ENCODE measurements at regions not wholly inside any gene's neighbourhood (a gene's known extent, or its start where the extent isn't known, plus 50 kb on each side); places are given as distances from the start of the nearest gene placed in this dataset.

- H2BK12ac ChIP-seq (ENCODE audit: low read length) = no peak overlapping the region
- DNase-seq = no peak
- H3K9ac ChIP-seq (ENCODE audit: low read length) = no peak overlapping the region
- no peak overlapping the region for H2AK5ac ChIP-seq (ENCODE audit: low read length)
- H3K4me1 ChIP-seq (ENCODE audit: control insufficient read depth in 1 of 2, insufficient read depth in 2 of 2, low read length in 2 of 2) = no peaks in the 10 kb centered on the region
- H3K14ac ChIP-seq (ENCODE audit: low read length) = no peak overlapping the region
- no peak overlapping the region for H3K4ac ChIP-seq (ENCODE audit: low read depth, low read length)
- H4K8ac ChIP-seq (ENCODE audit: low read depth, low read length) = no peak overlapping the region
- no peak overlapping the region for H2BK120ac ChIP-seq (ENCODE audit: insufficient read depth, low read length, poor library complexity)
- no peak overlapping the region for H2AFZ ChIP-seq (ENCODE audit: insufficient read depth, low read length, poor library complexity)
- H3K23ac ChIP-seq (ENCODE audit: low read length) = no peak overlapping the region
- H3K36me3 ChIP-seq (ENCODE audit: control insufficient read depth in 1 of 2, insufficient read depth in 2 of 2, low read length in 2 of 2) = no peaks in the 10 kb centered on the region
- no peaks in the 10 kb centered on the region for H3K9me3 ChIP-seq (ENCODE audit: insufficient read depth, low read depth, low read length)
- no peaks in the 10 kb centered on the region for H3K27me3 ChIP-seq (ENCODE audit: insufficient read depth, low read length)
- no peak overlapping the region for H2BK5ac ChIP-seq (ENCODE audit: low read depth, low read length, poor library complexity)
- H3K4me2 ChIP-seq (ENCODE audit: low read length) = no peak overlapping the region
- no peak overlapping the region for H3K18ac ChIP-seq (ENCODE audit: low read length)
- no peaks in the 10 kb centered on the region for H3K79me1 ChIP-seq (ENCODE audit: low read length)
- no peaks in the 10 kb centered on the region for H3K79me2 ChIP-seq (ENCODE audit: control insufficient read depth, insufficient read depth, low read length, poor library complexity)
- H4K91ac ChIP-seq (ENCODE audit: low read depth, low read length) = no peak overlapping the region
- no peak overlapping the region for H3K27ac ChIP-seq (ENCODE audit: low read depth, low read length)
- H4K12ac ChIP-seq (ENCODE audit: low read depth, low read length) = no peak overlapping the region
- no peak overlapping the region for H3K4me3 ChIP-seq (ENCODE audit: low read depth, low read length)
Observed at GRCh38 chrX:123060986-123061385, 123.1 kb upstream of the GRIA3 start.

GRCh38 chrX:123064053-123064452 lies 120.0 kb upstream of the GRIA3 start:
- H3K27ac ChIP-seq (ENCODE audit: low read depth, low read length) = no peak overlapping the region
- no peak for DNase-seq

GRCh38 chrX:123072686-123073385 lies 111.2 kb upstream of the GRIA3 start:
- Histone ChIP-seq H2AK5ac (ENCODE audit: low read length) (no peak overlapping the region), H4K12ac (ENCODE audit: low read depth, low read length) (no peak overlapping the region), H3K9me3 (ENCODE audit: insufficient read depth, low read depth, low read length) (no peaks in the 10 kb centered on the region), H3K4me1 (ENCODE audit: control insufficient read depth in 1 of 2, insufficient read depth in 2 of 2, low read length in 2 of 2) (no peaks in the 10 kb centered on the region), H3K14ac (ENCODE audit: low read length) (no peak overlapping the region), H3K79me1 (ENCODE audit: low read length) (no peaks in the 10 kb centered on the region), H3K79me2 (ENCODE audit: control insufficient read depth, insufficient read depth, low read length, poor library complexity) (no peaks in the 10 kb centered on the region), H4K8ac (ENCODE audit: low read depth, low read length) (no peak overlapping the region), H3K36me3 (ENCODE audit: control insufficient read depth in 1 of 2, insufficient read depth in 2 of 2, low read length in 2 of 2) (no peaks in the 10 kb centered on the region), H3K23ac (ENCODE audit: low read length) (no peak overlapping the region), H2AFZ (ENCODE audit: insufficient read depth, low read length, poor library complexity) (no peak overlapping the region), H3K4ac (ENCODE audit: low read depth, low read length) (no peak overlapping the region), H3K18ac (ENCODE audit: low read length) (no peak overlapping the region), H3K27me3 (ENCODE audit: insufficient read depth, low read length) (no peaks in the 10 kb centered on the region), H2BK120ac (ENCODE audit: insufficient read depth, low read length, poor library complexity) (no peak overlapping the region), H4K91ac (ENCODE audit: low read depth, low read length) (no peak overlapping the region), H2BK12ac (ENCODE audit: low read length) (no peak overlapping the region), H3K9ac (ENCODE audit: low read length) (no peak overlapping the region), H2BK5ac (ENCODE audit: low read depth, low read length, poor library complexity) (no peak overlapping the region), H3K4me2 (ENCODE audit: low read length) (no peak overlapping the region), H3K4me3 (ENCODE audit: low read depth, low read length) (no peak overlapping the region), H3K27ac (ENCODE audit: low read depth, low read length) (no peak overlapping the region)
- no CpG with 5 or more reads among the region's 3 CpGs for WGBS (ENCODE audit: extremely low coverage, insufficient coverage, insufficient read length)
- no peak for DNase-seq

More at GRCh38 chrX:123064053-123064452, 120.0 kb upstream of the GRIA3 start:
- Histone ChIP-seq H3K79me2 (ENCODE audit: control insufficient read depth, insufficient read depth, low read length, poor library complexity) (no peaks in the 10 kb centered on the region), H3K79me1 (ENCODE audit: low read length) (no peaks in the 10 kb centered on the region), H2BK5ac (ENCODE audit: low read depth, low read length, poor library complexity) (no peak overlapping the region), H2AK5ac (ENCODE audit: low read length) (no peak overlapping the region), H3K36me3 (ENCODE audit: control insufficient read depth in 1 of 2, insufficient read depth in 2 of 2, low read length in 2 of 2) (no peaks in the 10 kb centered on the region), H3K4me3 (ENCODE audit: low read depth, low read length) (no peak overlapping the region), H4K12ac (ENCODE audit: low read depth, low read length) (no peak overlapping the region), H3K9me3 (ENCODE audit: insufficient read depth, low read depth, low read length) (no peaks in the 10 kb centered on the region), H4K91ac (ENCODE audit: low read depth, low read length) (no peak overlapping the region), H2BK12ac (ENCODE audit: low read length) (no peak overlapping the region), H3K27me3 (ENCODE audit: insufficient read depth, low read length) (no peaks in the 10 kb centered on the region), H4K8ac (ENCODE audit: low read depth, low read length) (no peak overlapping the region), H3K18ac (ENCODE audit: low read length) (no peak overlapping the region), H3K4me2 (ENCODE audit: low read length) (no peak overlapping the region), H3K23ac (ENCODE audit: low read length) (no peak overlapping the region), H3K9ac (ENCODE audit: low read length) (no peak overlapping the region), H3K14ac (ENCODE audit: low read length) (no peak overlapping the region), H2BK120ac (ENCODE audit: insufficient read depth, low read length, poor library complexity) (no peak overlapping the region), H2AFZ (ENCODE audit: insufficient read depth, low read length, poor library complexity) (no peak overlapping the region), H3K4me1 (ENCODE audit: control insufficient read depth in 1 of 2, insufficient read depth in 2 of 2, low read length in 2 of 2) (no peaks in the 10 kb centered on the region), H3K4ac (ENCODE audit: low read depth, low read length) (no peak overlapping the region)

GRCh38 chrX:123075947-123076561 lies 108.0 kb upstream of the GRIA3 start:
- Histone ChIP-seq H3K27me3 (ENCODE audit: insufficient read depth, low read length) (no peaks in the 10 kb centered on the region), H3K79me1 (ENCODE audit: low read length) (no peaks in the 10 kb centered on the region), H3K27ac (ENCODE audit: low read depth, low read length) (no peak overlapping the region), H3K79me2 (ENCODE audit: control insufficient read depth, insufficient read depth, low read length, poor library complexity) (no peaks in the 10 kb centered on the region), H3K9ac (ENCODE audit: low read length) (no peak overlapping the region), H3K14ac (ENCODE audit: low read length) (no peak overlapping the region), H3K4me1 (ENCODE audit: control insufficient read depth in 1 of 2, insufficient read depth in 2 of 2, low read length in 2 of 2) (no peaks in the 10 kb centered on the region), H3K9me3 (ENCODE audit: insufficient read depth, low read depth, low read length) (no peaks in the 10 kb centered on the region), H4K91ac (ENCODE audit: low read depth, low read length) (no peak overlapping the region), H4K8ac (ENCODE audit: low read depth, low read length) (no peak overlapping the region), H4K12ac (ENCODE audit: low read depth, low read length) (no peak overlapping the region), H3K36me3 (ENCODE audit: control insufficient read depth in 1 of 2, insufficient read depth in 2 of 2, low read length in 2 of 2) (no peaks in the 10 kb centered on the region), H2AFZ (ENCODE audit: insufficient read depth, low read length, poor library complexity) (no peak overlapping the region), H3K4me2 (ENCODE audit: low read length) (no peak overlapping the region), H3K4me3 (ENCODE audit: low read depth, low read length) (no peak overlapping the region), H2BK120ac (ENCODE audit: insufficient read depth, low read length, poor library complexity) (no peak overlapping the region), H3K4ac (ENCODE audit: low read depth, low read length) (no peak overlapping the region), H3K23ac (ENCODE audit: low read length) (no peak overlapping the region), H2BK12ac (ENCODE audit: low read length) (no peak overlapping the region), H2BK5ac (ENCODE audit: low read depth, low read length, poor library complexity) (no peak overlapping the region), H2AK5ac (ENCODE audit: low read length) (no peak overlapping the region), H3K18ac (ENCODE audit: low read length) (no peak overlapping the region)
- DNase-seq = no peak
- WGBS (ENCODE audit: extremely low coverage, insufficient coverage, insufficient read length) = no CpG with 5 or more reads among the region's 4 CpGs
